AG10803 (cell line): ENCODE measurements at regions not wholly inside any gene's neighbourhood (a gene's known extent, or its start where the extent isn't known, plus 50 kb on each side); places are given as distances from the start of the nearest gene placed in this dataset.

Source experiments
- DNase-seq: peaks from one replicate; pipeline ENCODE4 v3.0.0; 2010; ENCODE audit warnings: low read depth
- H3K4me3 ChIP-seq: 2 replicates; pipeline ENCODE4 v1.5.1; 2011; ENCODE audit warnings: mild to moderate bottlenecking, low read length, control low read depth
- TF ChIP-seq, protein P1 (sequence below): conservative IDR thresholded peaks from 2 replicates; pipeline ENCODE4 v1.5.1; 2011; ENCODE audit warnings: mild to moderate bottlenecking, low read length, control low read depth, inconsistent platforms

DNA sequence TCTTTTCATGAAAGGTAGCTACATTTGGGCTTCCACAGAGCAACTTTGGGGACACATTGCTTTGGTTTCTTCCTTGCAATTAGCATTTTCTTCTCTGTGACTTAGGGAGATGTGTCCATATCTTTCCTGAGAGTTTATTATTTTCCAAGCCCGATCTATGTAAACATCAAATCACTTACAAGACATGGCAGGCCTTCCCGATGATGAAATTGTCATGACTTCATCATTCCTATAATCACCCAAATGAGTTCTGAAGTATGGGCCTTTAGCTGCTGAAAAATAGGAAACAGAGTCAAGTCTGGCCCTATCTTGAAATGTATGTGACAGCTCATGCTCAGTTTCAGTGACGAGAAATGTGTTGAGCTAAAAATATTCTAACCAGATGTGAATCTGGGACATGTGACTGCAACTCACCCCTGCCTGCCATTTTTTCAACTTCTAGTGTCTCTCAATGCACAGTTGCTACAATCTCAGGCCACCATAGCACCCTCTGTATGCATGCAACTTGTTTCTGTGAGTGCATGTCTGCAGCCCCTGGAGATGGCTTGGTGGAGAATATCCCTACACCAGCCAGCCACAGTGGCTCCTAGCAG lies 199.6 kb upstream of the MAF start:
- no peak overlapping the region for H3K4me3 ChIP-seq
- DNase-seq: no peak
- TF ChIP-seq, protein P1, sequence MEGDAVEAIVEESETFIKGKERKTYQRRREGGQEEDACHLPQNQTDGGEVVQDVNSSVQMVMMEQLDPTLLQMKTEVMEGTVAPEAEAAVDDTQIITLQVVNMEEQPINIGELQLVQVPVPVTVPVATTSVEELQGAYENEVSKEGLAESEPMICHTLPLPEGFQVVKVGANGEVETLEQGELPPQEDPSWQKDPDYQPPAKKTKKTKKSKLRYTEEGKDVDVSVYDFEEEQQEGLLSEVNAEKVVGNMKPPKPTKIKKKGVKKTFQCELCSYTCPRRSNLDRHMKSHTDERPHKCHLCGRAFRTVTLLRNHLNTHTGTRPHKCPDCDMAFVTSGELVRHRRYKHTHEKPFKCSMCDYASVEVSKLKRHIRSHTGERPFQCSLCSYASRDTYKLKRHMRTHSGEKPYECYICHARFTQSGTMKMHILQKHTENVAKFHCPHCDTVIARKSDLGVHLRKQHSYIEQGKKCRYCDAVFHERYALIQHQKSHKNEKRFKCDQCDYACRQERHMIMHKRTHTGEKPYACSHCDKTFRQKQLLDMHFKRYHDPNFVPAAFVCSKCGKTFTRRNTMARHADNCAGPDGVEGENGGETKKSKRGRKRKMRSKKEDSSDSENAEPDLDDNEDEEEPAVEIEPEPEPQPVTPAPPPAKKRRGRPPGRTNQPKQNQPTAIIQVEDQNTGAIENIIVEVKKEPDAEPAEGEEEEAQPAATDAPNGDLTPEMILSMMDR: no peak

DNA sequence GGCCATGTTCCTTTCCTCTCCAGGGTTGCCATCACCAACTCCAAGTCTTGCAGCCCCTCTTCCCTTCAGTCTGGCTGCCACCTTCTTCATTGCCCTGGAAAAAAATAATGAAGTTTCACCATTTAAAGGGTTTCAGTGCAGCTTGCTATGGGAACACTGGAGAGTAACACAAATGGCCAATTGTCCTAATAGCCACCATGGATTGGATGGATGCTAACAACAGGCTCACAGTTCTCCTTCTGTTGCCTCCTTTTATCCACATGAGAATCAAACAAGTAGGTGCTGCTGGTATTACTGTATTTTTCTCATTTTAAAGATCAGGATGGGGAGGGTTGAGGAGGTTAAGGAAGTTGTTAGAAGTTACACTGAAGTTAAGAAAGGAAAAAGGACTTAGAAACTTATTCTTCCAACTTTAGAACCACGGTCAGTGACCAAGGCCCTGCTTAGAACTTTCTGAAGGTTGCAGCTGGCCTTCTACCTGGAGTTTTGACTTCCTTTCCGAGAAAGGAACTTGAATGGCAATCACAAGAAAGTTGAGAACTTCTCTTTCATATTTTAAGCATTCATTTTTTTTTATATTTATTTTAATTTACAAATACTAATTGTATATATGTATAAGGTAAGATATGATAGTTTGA lies 198.0 kb upstream of the MAF start:
- TF ChIP-seq, protein P1: no peak
- no peak for DNase-seq
- no peak overlapping the region for H3K4me3 ChIP-seq

DNA sequence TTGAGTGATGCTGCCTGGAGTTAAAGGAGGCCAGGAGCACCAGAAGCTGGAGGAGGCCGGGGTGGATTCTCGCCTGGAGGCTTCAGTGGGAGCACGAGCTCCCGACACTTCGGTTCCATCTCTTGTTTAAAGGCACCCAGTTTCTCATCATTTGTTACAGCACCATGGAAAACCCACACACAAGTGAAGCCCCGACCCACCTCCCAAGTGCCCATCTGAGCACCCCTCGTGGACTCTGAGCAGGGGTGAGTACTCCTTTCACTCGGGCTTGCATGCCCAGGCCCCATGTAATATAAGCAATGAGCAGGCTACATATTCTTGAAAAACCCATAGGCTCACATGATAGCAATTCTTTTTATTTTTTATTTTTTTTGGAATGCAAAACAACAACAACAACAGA lies 196.9 kb upstream of the MAF start:
- TF ChIP-seq, protein P1: no peak
- H3K4me3 ChIP-seq: no peak overlapping the region
- DNase-seq: no peak

DNA sequence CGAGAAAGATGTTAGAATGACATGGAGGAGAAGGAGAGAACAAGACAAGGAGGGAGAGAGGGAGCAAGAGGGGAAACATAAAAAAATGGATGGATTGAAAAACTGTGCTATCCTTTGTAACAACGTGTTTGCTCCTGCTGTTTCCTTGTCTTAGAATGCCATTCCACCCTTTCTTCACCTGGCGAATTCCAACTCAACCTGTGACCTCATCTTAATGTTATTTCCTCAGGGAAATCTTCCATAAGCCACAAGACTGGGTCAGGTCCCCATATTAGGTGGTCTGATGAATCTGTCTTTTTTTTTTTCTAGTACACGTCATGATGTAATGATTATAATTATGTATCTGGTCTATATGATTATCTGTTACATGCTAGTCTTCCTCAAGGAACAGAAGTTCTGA lies 195.0 kb upstream of the MAF start:
- no peak overlapping the region for H3K4me3 ChIP-seq
- no peak for DNase-seq
- TF ChIP-seq, protein P1: no peak

DNA sequence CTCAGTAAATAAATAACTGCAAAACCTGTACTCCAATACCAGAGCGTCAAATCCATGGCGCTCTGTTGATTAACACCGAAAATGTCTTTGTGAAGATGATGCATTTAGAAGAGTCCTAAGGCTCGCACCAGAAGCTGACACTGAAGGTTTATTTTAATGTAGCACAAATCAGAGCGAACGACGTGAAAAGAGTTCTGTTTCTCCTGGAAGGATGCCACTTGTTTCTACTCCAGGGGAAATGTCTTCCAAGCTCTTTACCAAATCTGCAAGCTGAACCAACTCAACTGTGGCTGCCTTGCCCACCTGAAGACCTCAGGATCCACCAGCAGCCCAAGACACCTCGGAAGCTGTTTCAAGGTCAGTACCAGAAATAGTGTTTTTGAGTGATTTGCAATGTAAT lies 194.4 kb upstream of the MAF start:
- TF ChIP-seq, protein P1: no peak
- no peak overlapping the region for H3K4me3 ChIP-seq
- DNase-seq: no peak

DNA sequence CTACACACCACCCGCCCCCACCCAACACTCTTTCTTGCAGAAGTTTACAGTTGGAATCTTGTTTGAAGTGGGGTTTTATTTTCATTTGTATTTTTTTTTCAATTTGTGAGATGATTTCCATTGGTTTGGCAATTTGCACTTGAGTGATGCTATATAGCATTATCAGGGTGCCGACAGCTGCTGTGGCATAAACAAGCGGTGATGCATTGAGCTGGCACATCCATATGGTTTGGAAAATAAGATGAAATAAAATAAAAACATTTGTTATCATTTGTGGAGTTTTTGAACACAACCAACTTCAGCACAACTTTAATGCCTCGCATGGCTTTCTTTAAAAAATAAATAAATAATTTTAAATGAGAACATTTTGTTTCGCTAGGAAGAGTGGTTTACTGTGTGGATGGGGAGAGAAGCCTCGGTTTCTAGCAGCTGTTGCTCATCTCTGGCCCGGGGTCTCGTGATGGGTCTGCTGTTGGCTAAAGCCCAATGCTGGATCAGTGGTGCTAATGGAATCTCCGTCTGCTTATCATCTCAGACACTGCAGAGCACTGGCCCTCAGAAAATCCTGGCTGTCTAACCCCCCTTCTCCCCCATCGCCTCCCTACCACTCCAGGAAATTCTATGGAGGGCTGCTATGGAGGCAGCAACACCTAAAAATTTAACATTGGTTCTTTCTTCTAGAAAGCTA lies 192.3 kb upstream of the MAF start:
- H3K4me3 ChIP-seq: no peak overlapping the region
- no peak for DNase-seq

More for the DNA sequence above, 192.3 kb upstream of the MAF start:
- TF ChIP-seq, protein P1: no peak
